IMR-90 (cell line): ENCODE measurements at regions not wholly inside any gene's neighbourhood (a gene's known extent, or its start where the extent isn't known, plus 50 kb on each side); places are given as distances from the start of the nearest gene placed in this dataset.

Source experiments
- ATAC-seq: fragments of 200-7000 bp; cut with Tn5 transposase; 2 replicates; pipeline ENCODE4 v1.9.1; 2020; ENCODE audit warnings: low read depth, mild to moderate bottlenecking, moderate library complexity
- BruUV-seq: library from RNA; stranded (reverse); fragments of 400-500 nt; replicated peaks from 2 replicates; lab custom pipeline; 2021; lab: Mats Ljungman, UMichigan
- CTCF ChIA-PET: fragments of 300-600 bp; formaldehyde crosslinking; extraction: SDS; loops from one replicate; lab custom pipeline; 2021; ENCODE audit warnings: antibody characterized with exemption; lab: Yijun Ruan, JAX
- POLR2A ChIA-PET: fragments of 300-600 bp; sonication (Branson Sonifier 250); formaldehyde crosslinking; loops from one replicate; lab custom pipeline; 2022; ENCODE audit warnings: antibody characterized with exemption; ENCODE audit not compliant: unreplicated experiment; lab: Charles Lee
- DNase-seq: peaks from one replicate; pipeline ENCODE4 v3.0.0; 2013
- H2AFZ ChIP-seq: replicated peaks from 2 replicates; pipeline ENCODE3; 2013; ENCODE audit warnings: low read length, mild to moderate bottlenecking; ENCODE audit not compliant: poor library complexity
- H2AK5ac ChIP-seq: 2 replicates; pipeline ENCODE4 v1.6.1; 2013; ENCODE audit warnings: low read depth, low read length, inconsistent platforms
- H2AK9ac ChIP-seq: replicated peaks from 2 replicates; pipeline ENCODE3; 2013; ENCODE audit warnings: mild to moderate bottlenecking, low read depth, low read length, moderate library complexity; ENCODE audit not compliant: poor library complexity
- H2BK120ac ChIP-seq: 2 replicates; pipeline ENCODE4 v1.6.1; 2013; ENCODE audit warnings: low read depth, low read length, inconsistent platforms
- H2BK15ac ChIP-seq: 3 replicates; pipeline ENCODE4 v1.6.1; 2013; ENCODE audit warnings: low read depth, low read length, inconsistent platforms
- H2BK20ac ChIP-seq: 2 replicates; pipeline ENCODE4 v1.6.1; 2013; ENCODE audit warnings: low read depth, mild to moderate bottlenecking, inconsistent platforms, low read length, moderate library complexity
- H2BK5ac ChIP-seq: 2 replicates; pipeline ENCODE4 v1.6.1; 2013; ENCODE audit warnings: mild to moderate bottlenecking, low read depth, low read length, inconsistent platforms; ENCODE audit not compliant: poor library complexity, severe bottlenecking
- H3K14ac ChIP-seq: replicated peaks from 2 replicates; pipeline ENCODE4 v1.6.1; 2013; ENCODE audit warnings: low read depth, low read length, inconsistent platforms
- H3K18ac ChIP-seq: 2 replicates; pipeline ENCODE4 v1.6.1; 2013; ENCODE audit warnings: low read depth, low read length, control low read depth
- H3K23ac ChIP-seq: 2 replicates; pipeline ENCODE4 v1.6.1; 2013; ENCODE audit warnings: low read depth, low read length, inconsistent platforms
- H3K27ac ChIP-seq: 2 replicates; pipeline ENCODE4 v1.5.1; 2013; ENCODE audit warnings: mild to moderate bottlenecking, control low read depth, low read length; ENCODE audit not compliant: insufficient read depth
- H3K27me3 ChIP-seq: 2 replicates; pipeline ENCODE4 v1.6.1; 2013; ENCODE audit warnings: low read length; ENCODE audit not compliant: control insufficient read depth, insufficient read depth
- H3K36me3 ChIP-seq: 2 replicates; pipeline ENCODE4 v1.6.1; 2013; ENCODE audit warnings: low read length, mixed read lengths; ENCODE audit not compliant: control insufficient read depth, insufficient read depth
- H3K4ac ChIP-seq: 2 replicates; pipeline ENCODE4 v1.6.1; 2013; ENCODE audit warnings: low read depth, low read length, inconsistent platforms
- H3K4me1 ChIP-seq: 2 replicates; pipeline ENCODE4 v1.6.1; 2013; ENCODE audit warnings: low read length, mixed read lengths; ENCODE audit not compliant: control insufficient read depth, insufficient read depth
- H3K4me2 ChIP-seq: 2 replicates; pipeline ENCODE4 v1.6.1; 2013; ENCODE audit warnings: low read depth, mild to moderate bottlenecking, control low read depth, low read length, moderate library complexity
- H3K4me3 ChIP-seq: 2 replicates; pipeline ENCODE4 v1.5.1; 2013; ENCODE audit warnings: low read depth, mild to moderate bottlenecking, control low read depth, low read length, moderate library complexity; ENCODE audit not compliant: insufficient read depth
- H3K56ac ChIP-seq: 2 replicates; pipeline ENCODE4 v1.6.1; 2013; ENCODE audit warnings: low read length, inconsistent platforms; ENCODE audit not compliant: insufficient read depth; ENCODE audit errors: extremely low read depth
- H3K79me1 ChIP-seq, 2 experiments: 2 replicates each; pipeline ENCODE4 v1.6.1; 2013; ENCODE audit warnings: low read length in 2 of 2, inconsistent platforms in 1 of 2, low read depth in 1 of 2
- H3K9ac ChIP-seq: 2 replicates; pipeline ENCODE4 v1.6.1; 2013; ENCODE audit warnings: low read depth, low read length, control low read depth
- H3K9me1 ChIP-seq: 2 replicates; pipeline ENCODE4 v1.6.1; 2013; ENCODE audit warnings: low read length, inconsistent platforms; ENCODE audit not compliant: insufficient read depth
- H3K9me3 ChIP-seq: 2 replicates; pipeline ENCODE4 v1.6.1; 2013; ENCODE audit warnings: low read length; ENCODE audit not compliant: control insufficient read depth, insufficient read depth
- H4K20me1 ChIP-seq: 2 replicates; pipeline ENCODE4 v1.6.1; 2013; ENCODE audit warnings: low read length, inconsistent platforms; ENCODE audit not compliant: insufficient read depth
- H4K5ac ChIP-seq: 2 replicates; pipeline ENCODE4 v1.6.1; 2013; ENCODE audit warnings: mild to moderate bottlenecking, low read depth, low read length, control low read depth
- H4K8ac ChIP-seq, 2 experiments: 2 replicates each; pipeline ENCODE4 v1.6.1; 2013; ENCODE audit warnings: low read depth in 2 of 2, low read length in 2 of 2, control low read depth in 1 of 2, inconsistent platforms in 1 of 2
- H4K91ac ChIP-seq: 2 replicates; pipeline ENCODE4 v1.6.1; 2013; ENCODE audit warnings: low read depth, low read length, inconsistent platforms; ENCODE audit not compliant: insufficient read depth
- MAFK ChIP-seq: IDR thresholded peaks from 2 replicates; pipeline ENCODE4 v1.6.1; 2012; ENCODE audit warnings: low read depth, low read length, improper control_type of control experiment
- MAZ ChIP-seq: IDR thresholded peaks from 2 replicates; pipeline ENCODE4 v1.6.1; 2012; ENCODE audit warnings: low read depth, mild to moderate bottlenecking, low read length, improper control_type of control experiment, moderate library complexity, borderline replicate concordance
- POLR2A ChIP-seq: IDR thresholded peaks from 2 replicates; pipeline ENCODE4 v1.6.1; 2012; ENCODE audit warnings: mild to moderate bottlenecking, low read depth, low read length
- WGBS, 2 experiments: methylation state at CpG; one replicate each; pipeline versions ENCODE4 v1.1.5 to v1.1.7; 2013; ENCODE audit warnings: missing lambda C conversion rate in 2 of 2; ENCODE audit not compliant: insufficient read length in 1 of 2; ENCODE audit errors: extremely low coverage in 2 of 2; 5-methylcytosine and 5-hydroxymethylcytosine counted together
- dilution Hi-C: fragments of 300-500 bp; cut with HindIII; formaldehyde crosslinking; loops from one replicate; pipeline ENCODE4 v1.14.3; 2018; ENCODE audit warnings: low sequenced_read_pairs; ENCODE audit not compliant: unreplicated experiment
- in situ Hi-C: fragments of 300-500 bp; cut with MboI; formaldehyde crosslinking; loops from 3 replicates; pipeline ENCODE4 v1.14.3; 2019; ENCODE audit warnings: low sequenced_read_pairs, inconsistent platforms, mixed read lengths
- intact Hi-C: fragments of 100-400 bp; cut with micrococcal nuclease; formaldehyde crosslinking; loops from 2 replicates; pipeline ENCODE4 v1.10.0; 2022
- TF ChIP-seq, protein P1 (sequence below): fragments of 150-350 bp; IDR thresholded peaks from 2 replicates; pipeline ENCODE4 v1.6.1; 2016; ENCODE audit warnings: low read depth, mild to moderate bottlenecking, low read length, moderate library complexity, borderline replicate concordance
- TF ChIP-seq, protein P2 (sequence below): fragments of 150-350 bp; IDR thresholded peaks from 2 replicates; pipeline ENCODE4 v1.6.1; 2017; ENCODE audit warnings: mild to moderate bottlenecking, antibody characterized with exemption, low read length, low read depth

DNA sequence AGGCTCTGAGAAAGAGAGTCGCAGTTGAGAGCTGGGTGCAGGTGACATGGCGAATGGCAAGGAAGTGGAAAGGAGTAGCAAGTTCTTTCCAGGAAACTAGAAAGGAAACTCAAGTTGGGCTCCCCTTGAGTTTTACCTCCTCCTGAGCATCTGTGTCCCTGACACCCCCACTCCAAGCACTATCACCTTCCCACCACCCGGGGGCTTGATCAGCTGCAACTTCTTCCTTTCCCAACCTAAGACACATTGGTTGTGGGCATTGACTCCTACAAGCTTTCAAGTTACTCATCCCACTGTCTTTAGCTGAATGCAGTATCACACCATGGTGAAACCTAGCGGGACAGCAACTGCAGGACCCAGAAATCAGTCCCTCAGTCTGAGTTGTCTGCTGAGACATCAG lies 256.6 kb upstream of the NR2F2 start:
- H2AFZ ChIP-seq: no peak overlapping the region
- no peak overlapping the region for H3K9ac ChIP-seq
- H2BK15ac ChIP-seq: no peak overlapping the region
- H2BK120ac ChIP-seq: no peak overlapping the region
- no peak overlapping the region for H3K23ac ChIP-seq
- no peaks in the 10 kb centered on the region for H3K9me3 ChIP-seq
- dilution Hi-C loops (no loop called here), intact Hi-C loops (no loop called here), in situ Hi-C loops (no loop called here)
- H3K56ac ChIP-seq: no peak overlapping the region
- H3K27ac ChIP-seq: no peak overlapping the region
- no peak overlapping the region for H2AK5ac ChIP-seq
- TF ChIP-seq, protein P1, sequence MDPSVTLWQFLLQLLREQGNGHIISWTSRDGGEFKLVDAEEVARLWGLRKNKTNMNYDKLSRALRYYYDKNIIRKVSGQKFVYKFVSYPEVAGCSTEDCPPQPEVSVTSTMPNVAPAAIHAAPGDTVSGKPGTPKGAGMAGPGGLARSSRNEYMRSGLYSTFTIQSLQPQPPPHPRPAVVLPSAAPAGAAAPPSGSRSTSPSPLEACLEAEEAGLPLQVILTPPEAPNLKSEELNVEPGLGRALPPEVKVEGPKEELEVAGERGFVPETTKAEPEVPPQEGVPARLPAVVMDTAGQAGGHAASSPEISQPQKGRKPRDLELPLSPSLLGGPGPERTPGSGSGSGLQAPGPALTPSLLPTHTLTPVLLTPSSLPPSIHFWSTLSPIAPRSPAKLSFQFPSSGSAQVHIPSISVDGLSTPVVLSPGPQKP: no peak
- TF ChIP-seq MAZ: no peak
- TF ChIP-seq POLR2A: no peak
- TF ChIP-seq, protein P2, sequence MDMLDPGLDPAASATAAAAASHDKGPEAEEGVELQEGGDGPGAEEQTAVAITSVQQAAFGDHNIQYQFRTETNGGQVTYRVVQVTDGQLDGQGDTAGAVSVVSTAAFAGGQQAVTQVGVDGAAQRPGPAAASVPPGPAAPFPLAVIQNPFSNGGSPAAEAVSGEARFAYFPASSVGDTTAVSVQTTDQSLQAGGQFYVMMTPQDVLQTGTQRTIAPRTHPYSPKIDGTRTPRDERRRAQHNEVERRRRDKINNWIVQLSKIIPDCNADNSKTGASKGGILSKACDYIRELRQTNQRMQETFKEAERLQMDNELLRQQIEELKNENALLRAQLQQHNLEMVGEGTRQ: no peak
- no peak for TF ChIP-seq MAFK
- ChIA-PET POLR2A (no interaction called here), CTCF (interaction anchor here (0.6 kb wide), 1 partner anchor 17 kb away, joined by 3 read pairs; no protein-coding TSS in a partner anchor)
- H4K91ac ChIP-seq: no peak overlapping the region
- H4K5ac ChIP-seq: no peak overlapping the region
- no peaks in the 10 kb centered on the region for H3K9me1 ChIP-seq
- no peak overlapping the region for H2BK5ac ChIP-seq
- H2BK20ac ChIP-seq: no peak overlapping the region
- H3K18ac ChIP-seq: no peak overlapping the region
- no CpG with 5 or more reads among the region's 4 CpGs for WGBS, 2 experiments
- no peak overlapping the region for H3K4ac ChIP-seq
- H4K20me1 ChIP-seq: no peaks in the 10 kb centered on the region
- H4K8ac ChIP-seq: no peak overlapping the region
- no peak for ATAC-seq
- no TSS peak for BruUV-seq
- H2AK9ac ChIP-seq: no peak overlapping the region
- no peaks in the 10 kb centered on the region for H3K27me3 ChIP-seq
- H3K79me1 ChIP-seq: no peaks in the 10 kb centered on the region
- H3K36me3 ChIP-seq: no peaks in the 10 kb centered on the region
- H3K4me1 ChIP-seq: no peaks in the 10 kb centered on the region
- no peak overlapping the region for H3K14ac ChIP-seq
- H3K4me2 ChIP-seq: no peak overlapping the region
- no peak for DNase-seq
- H3K4me3 ChIP-seq: no peak overlapping the region
